Heart left ventricle (tissue), 13 donors: ENCODE measurements at regions not wholly inside any gene's neighbourhood (a gene's known extent, or its start where the extent isn't known, plus 50 kb on each side); places are given as distances from the start of the nearest gene placed in this dataset.

Experiments
- POLR2A ChIP-seq, 2 donors: fragments of 450-650 bp; IDR thresholded peaks; one replicate each; pipeline ENCODE4 v1.6.1; 2017; ENCODE audit warnings: antibody characterized with exemption in 2 of 2, mild to moderate bottlenecking in 2 of 2, moderate library complexity in 2 of 2
- TF ChIP-seq, protein P1 (sequence below), 12 donors: fragments of 200-600 bp; sonication (generic) in 4 of 12; IDR thresholded peaks; one replicate each; pipeline versions ENCODE4 v1.5.0 to v1.8.0; 2018 to 2022; ENCODE audit warnings: antibody characterized with exemption in 12 of 12, mild to moderate bottlenecking in 5 of 12
- donor health status: ischemic (EF 13 %, LVEDD 7.1; RV severe dilation, severe dysfunction).
- donor health status: DM: no; HTN: yes; CAD: no.
- donor health status: DM: no; HTN: no; CAD: no.
- donor health status: ischemic (EF 25% LVEDD 6.9; RV normal size, moderate dysfunction).
- donor health status: ischemic (EF 25% LVEDD 5.7; RV mildly dilated, moderate dysfunction).
- donor health status: ischemic (EF 35%, LVEDD 5.7; RV mildly dilated, moderate dysfunction).
- donor health status: nonischemic (EF 11% LVEDD 7.7; RV severe dilation, severe dysfunction).
- donor health status: DM: yes; HTN: yes; CAD: no.
- donor health status: PGD.
- donor health status: ischemic (EF 29% LVEDD 5.4; RV normal size, mild dysfunction).
- donor health status: nonischemic (EF 23%, LVEDD 6.1; RV moderate dilation, normal function).

GRCh38 chr3:170745211-170745718 is 124.7 kb downstream of the RPL22L1 start:
- TF ChIP-seq, protein P1, sequence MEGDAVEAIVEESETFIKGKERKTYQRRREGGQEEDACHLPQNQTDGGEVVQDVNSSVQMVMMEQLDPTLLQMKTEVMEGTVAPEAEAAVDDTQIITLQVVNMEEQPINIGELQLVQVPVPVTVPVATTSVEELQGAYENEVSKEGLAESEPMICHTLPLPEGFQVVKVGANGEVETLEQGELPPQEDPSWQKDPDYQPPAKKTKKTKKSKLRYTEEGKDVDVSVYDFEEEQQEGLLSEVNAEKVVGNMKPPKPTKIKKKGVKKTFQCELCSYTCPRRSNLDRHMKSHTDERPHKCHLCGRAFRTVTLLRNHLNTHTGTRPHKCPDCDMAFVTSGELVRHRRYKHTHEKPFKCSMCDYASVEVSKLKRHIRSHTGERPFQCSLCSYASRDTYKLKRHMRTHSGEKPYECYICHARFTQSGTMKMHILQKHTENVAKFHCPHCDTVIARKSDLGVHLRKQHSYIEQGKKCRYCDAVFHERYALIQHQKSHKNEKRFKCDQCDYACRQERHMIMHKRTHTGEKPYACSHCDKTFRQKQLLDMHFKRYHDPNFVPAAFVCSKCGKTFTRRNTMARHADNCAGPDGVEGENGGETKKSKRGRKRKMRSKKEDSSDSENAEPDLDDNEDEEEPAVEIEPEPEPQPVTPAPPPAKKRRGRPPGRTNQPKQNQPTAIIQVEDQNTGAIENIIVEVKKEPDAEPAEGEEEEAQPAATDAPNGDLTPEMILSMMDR (IDR thresholded peaks at IDR 0.05) = no peak
- TF ChIP-seq POLR2A (IDR thresholded peaks at IDR 0.05) = no peak
